ENCODE measurements at regions not wholly inside any gene's neighbourhood (a gene's known extent, or its start where the extent isn't known, plus 50 kb on each side); places are given as distances from the start of the nearest gene placed in this dataset.
"Not testable (repeated sequence)": the region's sequence is repeated elsewhere in the genome, so short reads cannot be mapped to it uniquely, and the experiment has no call there.

DNA sequence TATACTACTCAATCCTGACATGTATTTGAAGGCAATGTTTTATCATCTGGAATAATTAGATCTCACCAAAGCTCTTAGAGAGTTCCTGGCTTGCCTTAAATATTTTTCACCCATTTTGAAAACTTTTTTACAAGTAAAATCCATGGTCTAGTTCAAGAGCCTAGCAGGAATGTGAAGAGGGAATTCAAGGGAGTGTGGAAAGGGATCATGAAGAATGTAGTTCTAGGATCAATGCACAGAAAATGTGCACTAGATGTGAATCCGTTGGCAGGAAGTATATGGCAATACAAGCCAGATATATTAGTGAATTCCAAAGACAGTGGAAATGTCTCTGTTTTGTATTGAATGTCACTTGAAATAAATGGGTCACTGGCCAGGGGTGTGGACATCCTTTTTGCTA, 167.9 kb upstream of the MOCS2 start:
- DNase-seq: no peak

DNA sequence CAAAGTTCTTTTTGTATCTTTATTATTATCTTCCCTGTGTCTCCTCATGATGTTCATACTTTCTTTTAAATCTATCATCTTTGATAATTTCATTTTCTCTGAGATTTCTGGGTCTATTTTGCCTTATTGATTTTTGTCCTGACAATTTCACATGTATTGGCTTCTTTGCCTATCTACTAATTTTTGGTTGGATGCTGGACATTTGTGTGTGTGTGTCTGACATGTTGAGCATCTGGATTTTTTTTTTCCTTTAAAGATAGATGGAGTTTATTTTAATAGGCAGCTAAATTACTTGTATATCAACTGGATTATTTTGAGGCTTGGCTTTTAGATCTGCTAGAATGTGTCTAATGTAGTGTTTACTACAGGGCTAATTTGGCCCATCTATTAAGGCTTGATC, 178.0 kb upstream of the MOCS2 start:
- no peak for DNase-seq

DNA sequence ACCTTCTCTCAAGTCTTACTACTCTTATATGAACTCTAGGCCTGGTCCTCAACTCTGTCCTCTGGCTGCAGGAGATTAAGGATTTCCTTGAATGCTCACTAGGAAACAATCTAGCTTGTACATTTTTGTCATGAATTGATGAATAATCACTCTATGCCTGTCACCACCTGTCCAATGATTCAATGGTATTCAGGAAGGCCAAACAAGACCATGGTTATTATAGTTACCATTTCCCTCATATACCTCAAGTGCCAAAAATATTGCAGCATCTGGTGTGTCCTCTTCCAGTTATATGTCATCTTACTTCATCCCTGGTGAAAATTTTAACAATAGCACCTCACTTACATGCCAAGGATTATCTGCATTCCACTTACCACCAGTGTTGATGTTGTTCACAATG, 179.0 kb upstream of the MOCS2 start:
- no peak for DNase-seq

DNA sequence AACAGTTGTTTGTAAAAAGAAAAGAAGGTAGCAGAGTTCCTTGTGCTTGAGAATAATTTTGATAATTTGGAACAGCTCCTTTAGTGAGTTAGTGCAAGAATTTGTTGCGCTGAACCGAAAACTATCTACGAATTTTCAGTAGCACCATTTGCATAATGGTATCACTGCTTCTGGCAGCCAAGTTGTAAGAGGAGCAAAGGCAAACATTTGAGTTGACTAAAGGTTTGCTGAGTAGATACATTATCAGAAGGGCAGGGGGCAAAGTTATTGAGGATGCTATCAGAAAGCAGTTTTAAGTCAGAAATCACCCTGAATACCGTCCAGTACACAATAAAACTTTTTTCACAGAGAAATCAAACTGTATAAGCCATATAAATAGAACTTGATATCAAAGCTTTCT, 181.5 kb upstream of the MOCS2 start:
- no peak for DNase-seq

DNA sequence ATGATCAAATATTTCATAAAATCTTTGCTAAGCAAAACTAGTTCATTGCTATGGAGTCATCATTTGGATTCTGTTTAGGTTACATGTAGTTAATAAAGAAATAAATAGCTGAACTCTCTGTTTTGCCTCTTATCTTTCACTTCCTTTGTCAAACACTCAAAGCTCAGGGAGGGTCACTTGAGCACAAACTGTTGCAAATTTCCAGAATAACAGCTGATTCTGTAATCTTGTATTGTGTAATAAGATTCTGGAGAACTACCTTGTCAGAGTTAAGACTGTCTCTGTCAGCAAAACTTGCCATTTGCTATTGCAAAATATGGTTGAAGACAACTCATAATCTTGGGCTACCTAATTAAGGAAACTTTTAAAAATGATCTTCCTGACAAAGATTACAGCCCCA, 182.0 kb upstream of the MOCS2 start:
- DNase-seq: no peak

DNA sequence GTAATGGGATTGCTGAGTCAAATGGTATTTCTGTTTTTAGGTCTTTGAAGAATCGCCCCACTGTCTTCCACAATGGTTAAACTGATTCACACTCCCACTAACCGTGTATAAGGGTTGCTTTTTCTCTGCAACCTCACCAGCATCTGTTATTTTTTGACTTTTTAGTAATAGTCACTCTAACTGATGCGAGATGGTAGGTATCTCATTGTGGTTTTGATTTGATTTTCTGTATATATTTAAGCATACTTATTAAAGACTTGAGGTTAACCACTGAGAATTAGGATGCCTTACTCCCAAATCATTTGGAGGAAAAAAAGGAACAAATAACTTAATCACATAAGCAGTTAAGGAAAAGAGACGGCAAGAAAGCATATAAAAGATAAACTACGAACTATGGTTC, 181.6 kb upstream of the FST start:
- DNase-seq: no peak

GRCh38 chr5:53302529-53302928, 177.9 kb upstream of the FST start:
- no peak for DNase-seq

GRCh38 chr5:53303105-53303504, 177.3 kb upstream of the FST start:
- DNase-seq: no peak

DNA sequence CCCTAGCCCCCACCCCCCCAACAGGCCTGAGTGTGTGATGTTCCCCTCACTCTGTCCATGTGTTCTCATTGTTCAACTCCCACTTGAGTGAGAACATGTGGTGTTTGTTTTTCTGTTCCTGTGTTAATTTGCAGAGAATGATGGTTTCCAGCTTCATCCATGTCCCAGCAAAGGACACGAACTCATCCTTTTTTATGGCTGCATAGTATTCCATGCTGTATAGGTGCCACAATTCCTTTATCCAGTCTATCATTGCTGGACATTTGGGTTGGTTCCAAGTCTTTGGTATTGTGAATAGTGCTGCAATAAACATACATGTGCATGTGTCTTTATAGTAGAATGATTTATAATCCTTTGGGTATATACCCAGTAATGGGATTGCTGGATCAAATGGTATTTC, 175.1 kb upstream of the FST start:
- not testable (repeated sequence) for DNase-seq

DNA sequence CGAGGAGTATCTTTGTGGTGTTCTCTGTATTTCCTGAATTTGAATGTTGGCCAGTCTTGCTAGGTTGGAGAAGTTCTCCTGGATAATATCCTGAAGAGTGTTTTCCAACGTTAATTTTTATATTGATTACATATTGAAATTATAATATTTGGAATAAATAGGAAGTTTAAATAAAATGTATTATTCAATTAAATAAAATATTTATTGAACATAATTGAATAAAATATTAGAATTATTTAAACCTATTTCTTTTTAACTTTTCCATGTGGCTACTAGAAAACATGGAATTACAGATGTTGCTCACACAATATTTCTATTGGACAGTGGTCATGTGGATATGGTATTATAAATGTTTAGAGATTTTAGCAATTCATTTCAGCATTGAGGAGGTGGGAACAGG, 170.8 kb upstream of the FST start:
- DNase-seq: no peak

DNA sequence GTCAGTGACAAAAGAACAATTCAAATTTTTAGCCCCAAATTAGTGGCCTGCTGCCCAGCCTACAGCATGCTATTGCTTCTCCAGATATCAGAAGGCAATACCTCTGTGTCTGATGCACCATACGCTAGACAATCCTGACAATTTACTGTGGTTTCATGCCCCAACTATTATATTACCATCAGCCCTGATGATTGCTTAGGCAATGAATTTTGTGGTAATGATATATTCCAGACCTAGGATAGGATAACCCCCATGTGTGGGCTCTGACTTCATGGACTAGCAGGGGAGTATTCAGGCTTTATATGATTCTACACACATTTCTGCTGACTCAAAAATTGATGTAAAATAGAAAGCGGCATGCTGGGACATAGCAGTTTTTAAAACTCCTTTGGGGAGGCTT, 168.7 kb upstream of the FST start:
- no peak for DNase-seq

GRCh38 chr5:53313145-53313544, 167.3 kb upstream of the FST start:
- no peak for DNase-seq

- no peak for DNase-seq
Observed at GRCh38 chr5:53318303-53318702, 162.1 kb upstream of the FST start.

GRCh38 chr5:53319315-53319714, 161.1 kb upstream of the FST start:
- DNase-seq: no peak

GRCh38 chr5:53321073-53321472, 159.4 kb upstream of the FST start:
- no peak for DNase-seq

DNA sequence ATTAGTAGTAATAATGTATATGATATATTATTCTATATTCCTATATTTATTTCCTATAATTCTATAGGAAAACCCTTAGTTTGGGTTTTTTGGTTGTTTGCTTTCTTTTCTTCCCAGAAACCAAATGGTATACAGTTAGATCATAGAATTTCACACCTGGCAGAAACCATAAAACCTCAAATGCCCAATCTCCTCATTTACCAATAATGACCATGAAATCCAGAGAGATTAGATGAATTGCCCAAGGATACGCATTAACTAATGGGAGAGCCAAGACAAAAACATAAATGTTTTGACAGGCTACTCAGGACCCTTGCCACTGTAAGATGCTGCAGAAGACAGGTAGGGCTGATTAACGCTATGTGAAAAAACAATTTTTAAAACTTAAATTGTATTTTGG, 158.7 kb upstream of the FST start:
- DNase-seq: no peak

DNA sequence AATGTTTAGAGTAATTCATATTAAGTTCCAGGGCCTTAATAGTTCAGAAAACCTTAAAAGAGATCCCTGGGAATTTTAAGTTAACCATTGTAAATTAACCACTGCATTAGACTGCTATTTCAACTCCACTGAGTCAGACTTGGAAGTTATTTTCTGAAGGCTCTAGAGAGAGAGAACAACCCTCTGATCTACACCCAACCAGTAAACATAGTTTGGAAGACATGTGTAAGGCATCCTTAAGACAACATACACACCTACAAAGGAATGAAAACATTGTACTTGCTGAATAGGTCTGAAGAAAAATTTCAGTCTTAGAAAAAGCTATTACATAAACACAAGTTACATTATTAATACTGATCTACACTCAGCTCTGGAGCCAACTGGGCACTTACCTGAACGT, 158.2 kb upstream of the FST start:
- DNase-seq: no peak

- DNase-seq: no peak
Observed at GRCh38 chr5:53323511-53323910, 156.9 kb upstream of the FST start.

DNA sequence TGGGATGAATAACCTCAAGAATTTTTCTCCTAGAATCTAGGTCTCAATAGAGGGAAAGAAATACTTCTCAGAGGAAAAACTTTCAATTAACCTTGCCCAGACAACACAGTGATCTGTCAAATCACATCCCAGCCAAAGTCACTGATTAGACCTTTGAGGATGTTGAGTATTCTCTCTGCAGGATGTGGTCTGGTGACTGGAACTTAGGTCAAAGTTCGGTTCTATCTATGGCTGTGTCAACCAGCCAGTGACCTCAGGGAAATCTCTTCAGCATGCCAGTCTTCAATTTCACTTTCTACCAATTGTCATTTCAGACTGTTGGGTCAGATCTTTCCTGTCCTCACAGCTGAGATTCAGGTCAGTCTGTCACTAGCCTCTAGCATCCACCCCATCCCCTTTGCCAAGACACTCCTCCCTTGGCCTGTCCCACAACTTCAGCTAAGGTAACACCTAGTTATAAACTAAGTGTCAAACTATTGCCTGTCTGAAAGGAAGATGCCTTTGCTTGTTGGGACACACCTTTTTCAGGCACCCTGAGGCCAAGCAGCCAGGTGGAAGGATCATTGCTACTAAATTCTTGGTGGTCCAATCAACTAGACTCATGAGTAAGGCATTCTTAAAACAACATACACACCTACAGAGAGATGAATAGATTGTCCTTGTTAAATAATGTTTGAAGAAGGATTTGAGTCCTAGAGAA, 156.3 kb upstream of the FST start:
- no peak for DNase-seq

DNA sequence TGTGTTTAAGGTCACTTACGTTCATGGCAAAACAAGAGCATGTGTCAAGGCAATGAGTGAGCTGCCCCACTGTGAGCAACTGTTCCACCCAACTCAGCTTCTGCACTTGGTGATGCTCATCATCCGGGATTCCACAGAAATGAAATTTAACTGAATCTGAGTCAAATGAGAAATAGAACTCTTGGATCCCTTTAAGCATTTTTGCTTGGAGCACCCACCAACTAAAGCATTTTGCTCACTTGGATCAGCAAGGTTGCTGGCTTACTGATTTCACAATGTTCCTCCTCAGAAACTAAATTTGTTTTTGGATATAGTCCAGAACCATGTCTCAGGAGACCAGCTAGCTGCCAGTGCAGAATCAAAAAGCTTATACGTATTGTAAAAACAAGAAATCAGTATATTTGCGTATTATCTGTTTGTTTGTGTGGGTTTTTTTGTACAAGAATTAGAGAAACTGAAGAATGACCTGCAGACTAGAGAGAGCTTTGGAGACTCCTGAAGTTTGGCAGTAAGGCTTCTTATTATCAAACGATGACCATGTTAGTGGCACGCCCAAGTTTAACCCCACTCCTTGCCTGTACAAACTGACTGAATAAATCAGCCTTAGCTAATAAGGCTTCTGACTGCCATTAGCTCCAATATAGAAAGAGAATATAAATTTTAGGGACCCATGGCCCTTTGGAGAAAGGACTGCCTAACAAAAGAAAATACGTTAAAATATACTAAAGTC, 153.8 kb upstream of the FST start:
- no peak for DNase-seq

- no peak for DNase-seq
Observed at GRCh38 chr5:53327811-53328334, 152.6 kb upstream of the FST start.

DNA sequence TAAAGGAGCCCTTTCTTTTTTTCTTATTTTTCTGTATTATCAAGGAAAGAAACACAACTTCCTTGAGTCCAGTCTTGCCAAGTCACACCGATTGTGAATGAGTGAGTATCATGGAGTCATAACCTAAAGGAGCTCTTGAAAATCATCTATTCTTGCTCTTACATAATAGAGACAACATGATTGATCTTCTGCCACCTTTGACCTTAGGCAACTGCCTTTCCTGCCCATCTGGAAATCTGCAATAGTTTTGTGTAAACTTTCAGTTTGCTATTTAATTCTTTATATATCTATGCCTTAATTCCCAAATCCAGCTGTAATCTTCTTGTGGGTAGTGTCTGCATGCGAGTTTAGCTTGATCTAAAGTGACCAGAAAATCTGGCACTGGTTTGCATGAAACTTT, 149.9 kb upstream of the FST start:
- DNase-seq: no peak

- no peak for DNase-seq
Observed at GRCh38 chr5:53331463-53331862, 149.0 kb upstream of the FST start.

- no peak for DNase-seq
Observed at GRCh38 chr5:53333160-53333559, 147.3 kb upstream of the FST start.

DNA sequence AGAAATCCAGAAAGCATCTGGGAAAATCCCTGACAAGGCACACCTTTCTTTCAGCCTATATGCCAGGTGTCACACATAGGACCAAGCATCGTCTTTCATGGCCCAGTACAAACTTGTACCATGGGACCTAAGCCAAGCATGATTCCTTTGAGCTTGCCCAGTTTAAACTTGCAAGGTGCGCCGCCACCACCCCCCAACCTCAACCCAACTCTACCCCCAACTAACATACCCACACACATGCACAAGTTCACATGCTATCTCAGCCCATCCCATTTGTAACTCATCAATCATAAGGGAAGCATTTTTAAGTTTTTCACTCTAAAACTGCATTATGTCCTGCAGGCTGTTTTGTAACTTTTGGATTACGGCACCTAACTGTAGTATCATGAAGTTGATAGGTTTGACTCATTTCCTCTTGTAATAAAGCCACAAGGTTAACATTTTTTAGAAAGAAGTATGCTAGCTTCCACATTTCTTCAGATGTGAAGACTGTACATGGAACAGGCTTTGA, 145.9 kb upstream of the FST start:
- DNase-seq: no peak
